Hematopoietic multipotent progenitor cell (in vitro differentiated cells): ENCODE measurements at regions not wholly inside any gene's neighbourhood (a gene's known extent, or its start where the extent isn't known, plus 50 kb on each side); places are given as distances from the start of the nearest gene placed in this dataset.
"Not testable (repeated sequence)": the region's sequence is repeated elsewhere in the genome, so short reads cannot be mapped to it uniquely, and the experiment has no call there.

Source experiments
- DNase-seq, 3 donors: peaks; one replicate each; pipeline ENCODE4 v3.0.0-alpha.2; 2011 to 2015; ENCODE audit warnings: low read depth in 2 of 3, low spot score in 2 of 3

GRCh38 chr3:198096015-198096414 is 136.0 kb downstream of the LMLN start:
- no peak for DNase-seq

GRCh38 chr3:198097048-198097447 is 137.0 kb downstream of the LMLN start:
- no peak for DNase-seq

GRCh38 chr3:198098661-198099081 is 138.7 kb downstream of the LMLN start:
- not testable (repeated sequence) for DNase-seq

- DNase-seq, result not testable (repeated sequence)
These were observed 143.1 kb downstream of the LMLN start for GRCh38 chr3:198103070-198103469.

- no peak for DNase-seq
These were observed 146.2 kb downstream of the LMLN start for GRCh38 chr3:198106265-198106664.

- DNase-seq, result peak in 1 of 3 donors; percentile 47
These were observed 148.1 kb downstream of the LMLN start for GRCh38 chr3:198107840-198108734.

GRCh38 chr3:198109883-198110282 is 149.9 kb downstream of the LMLN start:
- no peak for DNase-seq

GRCh38 chr3:198112031-198112430 is 152.0 kb downstream of the LMLN start:
- DNase-seq, result no peak

- DNase-seq, result peak in 2 of 3 donors; percentile 28 to 37
These were observed 153.4 kb downstream of the LMLN start for GRCh38 chr3:198113206-198114053.

GRCh38 chr3:198114516-198114915 is 154.5 kb downstream of the LMLN start:
- DNase-seq, result not testable (repeated sequence)

GRCh38 chr3:198122184-198122583 is 162.2 kb downstream of the LMLN start:
- not testable (repeated sequence) for DNase-seq

GRCh38 chr3:198137038-198137835 is 177.2 kb downstream of the LMLN start:
- not testable (repeated sequence) for DNase-seq

- DNase-seq, result not testable (repeated sequence)
These were observed 178.2 kb downstream of the LMLN start for GRCh38 chr3:198138205-198138604.

GRCh38 chr3:198139037-198139436 is 179.0 kb downstream of the LMLN start:
- DNase-seq, result not testable (repeated sequence)

- not testable (repeated sequence) for DNase-seq
These were observed 179.6 kb downstream of the LMLN start for GRCh38 chr3:198139513-198140167.

- DNase-seq, result not testable (repeated sequence)
These were observed 183.5 kb downstream of the LMLN start for GRCh38 chr3:198143300-198144137.

GRCh38 chr3:198145231-198145784 is 185.3 kb downstream of the LMLN start:
- DNase-seq, result not testable (repeated sequence)

GRCh38 chr3:198146070-198146469 is 186.1 kb downstream of the LMLN start:
- not testable (repeated sequence) for DNase-seq
